ENCODE measurements at regions not wholly inside any gene's neighbourhood (a gene's known extent, or its start where the extent isn't known, plus 50 kb on each side); places are given as distances from the start of the nearest gene placed in this dataset.
A peak's percentile ranks its signal among the peaks of the same experiment; 100 is the strongest.
"Not testable (repeated sequence)": the region's sequence is repeated elsewhere in the genome, so short reads cannot be mapped to it uniquely, and the experiment has no call there.

- no peak for DNase-seq (ENCODE audit: low read depth)
Observed at GRCh38 chr4:148954011-148954749, 512.0 kb upstream of the NR3C2 start.

DNA sequence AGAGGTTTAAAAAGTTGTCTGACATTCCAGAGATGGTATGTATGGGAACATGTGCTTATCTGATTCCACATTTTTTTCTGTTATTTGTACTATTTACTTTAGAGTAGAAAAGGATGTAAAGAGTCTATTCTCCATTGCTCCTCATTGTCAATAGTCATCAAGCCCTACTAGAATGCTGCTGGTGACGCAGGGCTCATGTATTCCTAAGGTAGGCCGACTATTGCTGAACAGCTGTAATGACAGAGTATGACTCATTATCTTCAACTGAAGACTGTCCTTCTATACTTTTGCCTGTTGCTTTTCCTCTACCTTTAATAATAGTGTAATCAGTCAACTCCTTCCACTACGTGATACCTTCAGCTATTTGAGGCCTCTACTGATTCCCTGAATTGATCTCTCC, 509.1 kb upstream of the NR3C2 start:
- no peak for DNase-seq (ENCODE audit: low read depth)

DNA sequence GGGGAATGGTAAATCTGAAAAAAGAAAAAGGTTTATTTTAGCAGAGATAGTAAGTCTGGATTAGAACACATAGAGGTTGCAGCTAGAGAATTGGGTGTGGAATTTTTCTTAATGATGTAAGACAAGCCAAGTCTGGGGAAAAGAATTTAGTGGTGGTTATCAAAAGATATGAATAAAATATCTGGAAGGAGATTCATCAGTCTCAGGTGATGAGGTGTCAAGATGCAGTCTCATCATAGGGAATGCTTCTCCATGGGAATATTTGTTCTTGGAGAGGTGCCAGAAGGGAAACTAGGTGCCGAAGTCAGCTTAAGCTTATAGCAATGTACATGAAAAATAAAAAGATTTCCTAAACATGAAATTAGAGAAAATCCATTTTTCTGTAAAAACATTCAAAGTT, 504.1 kb upstream of the NR3C2 start:
- DNase-seq (ENCODE audit: low read depth) = no peak

DNA sequence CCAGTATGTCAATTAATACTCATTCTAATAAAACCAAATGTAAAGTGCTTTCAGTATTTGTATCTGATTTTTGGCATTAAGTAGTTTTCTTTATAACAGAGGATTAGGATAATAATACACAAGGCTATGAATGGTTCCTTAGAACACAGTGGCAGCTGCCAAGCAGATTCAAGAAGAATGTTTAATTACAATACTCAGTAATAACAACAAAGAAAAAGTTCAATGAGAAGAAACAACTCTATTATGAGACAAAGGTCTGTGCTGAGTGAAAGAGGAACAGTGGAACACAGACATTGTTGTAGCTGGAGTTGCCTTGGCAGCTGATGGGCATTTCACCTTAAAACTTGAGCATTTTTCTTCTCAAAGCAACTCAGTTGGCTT, 502.6 kb upstream of the NR3C2 start:
- no peak for DNase-seq (ENCODE audit: low read depth)

- DNase-seq (ENCODE audit: low read depth) = no peak
Observed at GRCh38 chr4:148944136-148944838, 502.1 kb upstream of the NR3C2 start.

GRCh38 chr4:148934926-148935578, 492.8 kb upstream of the NR3C2 start:
- no peak for DNase-seq (ENCODE audit: low read depth)

- DNase-seq (ENCODE audit: low read depth) = peak; percentile 2
Observed at GRCh38 chr4:148926276-148927260, 484.4 kb upstream of the NR3C2 start.

GRCh38 chr4:148923881-148924280, 481.7 kb upstream of the NR3C2 start:
- no peak for DNase-seq (ENCODE audit: low read depth)

DNA sequence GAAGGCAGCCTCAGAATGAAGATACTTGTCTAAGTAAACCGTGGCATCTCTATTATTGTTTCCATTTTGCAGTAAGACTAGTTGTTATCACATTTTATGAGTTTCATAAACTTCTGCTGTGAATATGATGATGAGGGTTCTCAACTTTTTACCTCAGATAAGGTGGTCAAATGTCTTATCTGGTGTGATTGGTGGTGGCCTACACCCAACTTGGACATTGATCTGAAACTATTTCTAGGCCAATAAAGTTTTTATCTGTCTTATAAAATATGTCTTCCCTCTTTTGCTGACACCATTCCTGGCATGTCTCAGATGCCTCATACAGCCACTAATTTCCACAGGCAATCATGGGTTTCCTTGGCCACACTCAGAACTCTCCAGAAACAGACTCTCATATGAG, 480.3 kb upstream of the NR3C2 start:
- DNase-seq (ENCODE audit: low read depth) = no peak

- no peak for DNase-seq (ENCODE audit: low read depth)
Observed at GRCh38 chr4:148914734-148915133, 472.5 kb upstream of the NR3C2 start.

DNA sequence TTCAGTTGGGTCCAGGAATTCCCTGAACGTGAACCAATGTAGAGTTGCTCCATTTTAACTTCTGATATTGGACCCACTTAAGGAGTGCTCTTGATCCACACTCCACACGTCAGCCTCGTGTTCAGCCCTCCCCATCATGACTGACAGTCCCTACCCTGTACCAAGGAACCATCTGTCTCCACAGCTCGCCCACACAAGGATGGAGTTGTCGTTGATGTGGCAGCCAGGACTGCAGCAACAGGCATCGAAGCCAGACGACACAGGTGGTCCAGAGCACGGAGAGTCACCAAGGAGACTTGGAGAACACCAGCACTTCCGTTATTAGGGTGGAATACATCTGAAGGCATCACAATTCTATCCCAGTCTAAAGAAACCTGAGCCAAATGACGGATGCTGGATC, 472.1 kb upstream of the NR3C2 start:
- no peak for DNase-seq (ENCODE audit: low read depth)

- no peak for DNase-seq (ENCODE audit: low read depth)
Observed at GRCh38 chr4:148903388-148903787, 461.2 kb upstream of the NR3C2 start.

DNA sequence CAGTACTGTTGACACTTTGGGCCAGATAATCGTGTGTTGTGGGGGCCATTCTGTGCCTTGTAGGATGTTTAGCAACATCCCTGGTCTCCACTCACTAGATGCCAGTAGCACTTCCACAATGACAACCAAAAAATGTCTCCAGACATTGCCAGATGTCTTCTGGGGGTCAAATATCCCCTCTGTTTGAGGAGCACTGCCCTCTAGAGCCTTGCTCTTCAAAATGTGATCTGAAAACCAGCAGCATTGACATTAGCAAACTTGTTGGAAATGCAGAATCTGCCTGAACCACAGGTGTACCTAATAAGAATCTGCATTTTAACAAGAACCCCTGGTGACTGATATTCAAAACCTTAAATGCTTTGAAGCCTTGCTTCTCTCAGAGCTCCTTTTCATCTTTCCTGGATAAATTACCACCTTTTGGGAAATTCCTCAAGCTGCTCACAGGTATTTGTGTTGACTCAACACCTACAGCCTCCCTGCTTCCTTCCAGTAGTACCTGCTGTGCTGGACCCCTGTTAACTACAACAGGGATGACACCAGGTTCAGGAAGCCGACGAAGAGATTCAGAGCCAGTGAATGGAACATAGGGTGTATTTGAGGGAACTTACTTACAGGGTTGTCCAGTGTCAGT, 459.0 kb upstream of the NR3C2 start:
- no peak for DNase-seq (ENCODE audit: low read depth)

DNA sequence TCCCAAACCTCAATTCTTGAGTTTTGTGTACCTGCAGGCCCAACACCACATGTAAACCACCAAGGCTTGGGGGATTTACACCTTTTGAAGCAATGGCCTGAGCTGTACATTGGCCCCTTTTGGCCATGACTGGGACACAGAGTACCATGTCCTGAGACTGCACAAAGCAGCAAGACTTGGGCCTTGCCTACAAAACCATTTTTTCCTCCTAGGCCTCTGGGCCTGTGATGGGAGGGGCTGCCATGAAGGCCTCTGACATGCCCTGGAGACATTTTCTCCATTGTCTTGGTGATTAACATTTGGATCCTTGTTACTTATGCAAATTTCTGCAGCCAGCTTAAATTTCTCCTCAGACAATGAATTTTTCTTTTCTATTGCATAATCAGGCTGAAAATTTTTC, 455.9 kb upstream of the NR3C2 start:
- not testable (repeated sequence) for DNase-seq (ENCODE audit: low read depth)

GRCh38 chr4:148893095-148893494, 450.9 kb upstream of the NR3C2 start:
- DNase-seq (ENCODE audit: low read depth) = no peak

DNA sequence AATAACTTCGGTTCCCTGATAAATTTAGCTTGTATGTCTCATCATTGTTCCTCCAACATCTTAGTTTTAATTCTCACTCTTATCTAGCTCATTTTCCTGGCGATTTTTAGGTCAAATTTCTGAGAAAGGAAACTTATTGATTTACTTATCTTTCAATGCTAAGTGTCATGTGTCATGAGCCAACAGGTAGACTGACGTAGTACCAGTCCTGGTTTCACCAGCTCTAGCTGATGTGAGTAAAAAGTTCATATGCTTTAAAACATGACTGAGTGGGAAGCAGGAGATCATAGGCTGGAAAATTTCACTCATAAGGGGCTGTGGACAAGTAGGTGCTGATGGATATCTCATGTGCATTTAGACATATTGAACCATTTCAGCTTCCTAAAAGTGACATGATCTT, 441.7 kb upstream of the NR3C2 start:
- no peak for DNase-seq (ENCODE audit: low read depth)

DNA sequence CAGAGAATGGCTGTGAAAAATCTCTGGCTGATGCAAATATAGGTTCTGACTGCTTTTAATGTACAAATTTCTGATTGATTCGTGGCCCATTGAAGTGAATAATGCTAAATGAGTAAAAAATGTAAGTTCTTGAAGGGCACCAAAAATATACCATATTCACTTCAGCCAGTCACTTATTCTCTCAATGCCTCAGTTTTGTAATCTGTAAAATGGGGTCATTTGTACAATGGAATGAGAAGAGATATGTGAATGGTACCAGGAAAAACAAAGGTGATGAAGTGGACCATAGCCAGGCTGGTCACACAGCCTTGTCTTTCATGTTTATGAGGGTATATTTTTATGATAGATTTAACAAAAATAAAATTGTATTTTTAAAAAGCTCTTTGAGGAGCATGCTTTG, 441.2 kb upstream of the NR3C2 start:
- no peak for DNase-seq (ENCODE audit: low read depth)

DNA sequence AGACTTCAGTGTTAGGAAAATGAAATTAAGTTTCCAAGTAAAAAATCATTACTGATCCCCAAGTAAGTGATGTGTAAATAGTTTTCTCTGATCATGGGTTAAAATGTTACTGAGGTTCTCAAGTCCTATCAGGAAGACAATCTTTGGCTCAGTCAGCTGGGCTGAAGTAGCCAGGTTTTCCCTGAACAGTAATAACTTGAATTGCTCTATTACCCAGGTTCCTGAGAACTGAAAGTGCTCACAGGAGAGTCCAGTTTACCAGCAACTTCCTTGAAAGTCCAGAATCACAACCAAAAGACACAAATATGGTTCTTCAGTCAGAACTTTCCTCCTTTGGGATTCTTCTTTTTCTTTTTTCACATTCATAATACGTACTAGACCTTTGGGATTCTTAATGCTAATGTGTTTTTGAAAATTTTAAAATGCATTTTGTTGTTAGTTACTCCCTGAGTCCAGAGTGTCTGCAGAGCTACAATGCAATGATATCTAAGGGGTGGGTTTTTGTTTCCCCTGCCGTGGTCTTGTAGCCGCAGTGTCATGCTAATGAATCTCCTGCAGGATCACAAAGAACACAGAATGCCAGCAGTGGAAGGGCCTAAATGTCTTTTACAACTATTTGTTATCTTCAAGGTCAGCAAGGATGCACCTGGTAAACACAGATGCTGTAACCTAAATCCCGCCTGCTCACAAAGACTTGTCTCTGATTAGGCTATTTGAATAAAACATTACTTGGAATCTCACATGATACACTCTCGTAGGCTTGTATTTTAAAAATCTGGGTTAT, 439.8 kb upstream of the NR3C2 start:
- DNase-seq (ENCODE audit: low read depth) = no peak

GRCh38 chr4:148874331-148874730, 432.1 kb upstream of the NR3C2 start:
- no peak for DNase-seq (ENCODE audit: low read depth)

- no peak for DNase-seq (ENCODE audit: low read depth)
Observed at GRCh38 chr4:148868191-148868590, 426.0 kb upstream of the NR3C2 start.

DNA sequence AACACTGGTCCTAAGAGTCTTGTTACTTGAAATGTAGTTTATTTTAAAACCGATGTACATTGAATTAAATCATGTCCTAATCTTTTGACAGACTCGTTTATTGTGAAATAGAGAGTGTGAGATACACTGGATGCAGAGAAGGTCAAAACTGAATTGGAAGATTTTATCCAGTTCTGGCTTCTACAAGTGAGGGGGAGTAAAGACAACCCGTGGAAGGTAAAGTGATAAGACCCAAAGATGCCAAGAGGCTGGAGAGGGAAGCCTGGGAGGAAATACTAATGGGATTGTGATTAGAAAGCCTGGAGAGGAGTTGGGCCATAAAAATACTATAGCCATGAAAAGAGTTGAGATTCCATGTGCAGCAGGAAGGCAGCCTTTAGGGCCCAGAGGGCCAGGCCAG, 424.5 kb upstream of the NR3C2 start:
- no peak for DNase-seq (ENCODE audit: low read depth)

Data from HS-5 (cell line).